Bronchial epithelial cell (primary cell): ENCODE measurements at regions not wholly inside any gene's neighbourhood (a gene's known extent, or its start where the extent isn't known, plus 50 kb on each side); places are given as distances from the start of the nearest gene placed in this dataset.
A peak's percentile ranks its signal among the peaks of the same experiment; 100 is the strongest.

ENCODE experiments used
- DNase-seq: peaks from one replicate; pipeline ENCODE4 v3.0.0-alpha.2; 2010; ENCODE audit warnings: low read depth
- FAIRE-seq: peaks from 2 replicates; lab custom pipeline; 2011; peaks lifted over from hg19 to GRCh38; lab: Jason Lieb, UNC
- H3K27me3 ChIP-seq: 2 replicates; pipeline ENCODE4 v1.5.1; 2011; ENCODE audit warnings: low read length; ENCODE audit not compliant: control insufficient read depth, insufficient read depth
- H3K36me3 ChIP-seq: 2 replicates; pipeline ENCODE4 v1.5.1; 2011; ENCODE audit warnings: low read length; ENCODE audit not compliant: control insufficient read depth, insufficient read depth
- H3K4me3 ChIP-seq: 2 replicates; pipeline ENCODE4 v1.5.1; 2011; ENCODE audit warnings: mild to moderate bottlenecking, low read depth, low read length, control low read depth
- TF ChIP-seq, protein P1 (sequence below): IDR thresholded peaks from 2 replicates; pipeline ENCODE4 v1.5.1; 2011; ENCODE audit warnings: mild to moderate bottlenecking, moderate library complexity, low read length, control low read depth, inconsistent platforms; ENCODE audit not compliant: insufficient read depth, severe bottlenecking

DNA sequence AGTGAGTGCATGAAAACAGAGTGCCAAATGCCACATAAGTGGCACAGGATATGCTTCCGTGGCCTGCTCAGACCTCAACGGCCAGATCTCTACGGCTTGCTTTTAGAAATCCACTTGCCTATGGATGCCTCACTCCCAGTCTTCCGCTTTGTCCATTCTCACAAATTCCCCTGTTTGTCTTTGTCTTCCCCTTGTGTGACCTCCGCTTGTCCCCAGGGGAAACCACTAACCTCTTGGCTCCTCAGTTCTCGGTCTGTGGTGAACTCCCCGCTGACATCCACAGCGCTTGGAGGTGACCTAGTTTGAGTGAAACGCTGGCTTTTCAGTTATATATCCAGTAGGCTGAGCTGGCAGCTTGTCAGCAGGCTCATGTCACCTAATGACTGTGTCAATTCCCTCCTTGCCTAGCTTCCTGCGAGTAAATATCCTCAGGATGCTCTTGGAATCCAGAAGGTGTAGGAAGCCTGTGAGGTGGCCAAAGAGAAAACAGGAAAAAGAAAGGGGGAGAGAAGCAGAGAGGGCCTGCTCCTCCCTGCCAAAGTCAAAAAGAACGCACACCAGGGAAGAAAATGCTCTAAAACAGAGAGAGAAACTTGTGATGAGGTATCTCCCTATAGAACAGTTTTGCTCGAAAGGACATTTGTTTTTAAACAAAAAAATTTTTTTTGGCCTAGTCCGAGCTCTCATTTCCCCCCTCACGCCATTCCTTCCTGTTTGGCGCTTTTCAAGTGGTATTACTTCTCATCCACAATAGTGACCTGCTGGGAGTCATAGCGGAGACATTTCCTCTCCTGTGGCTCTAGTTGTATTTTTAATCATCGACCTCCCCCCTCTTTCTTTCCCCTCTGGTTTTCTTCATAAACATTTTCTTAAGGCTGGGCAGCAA, 101.6 kb upstream of the SPRY4 start:
- DNase-seq (no peak), FAIRE-seq (no peak)
- no peaks in the 10 kb centered on the region for H3K27me3 ChIP-seq
- H3K4me3 ChIP-seq = no peak overlapping the region
- TF ChIP-seq, protein P1, sequence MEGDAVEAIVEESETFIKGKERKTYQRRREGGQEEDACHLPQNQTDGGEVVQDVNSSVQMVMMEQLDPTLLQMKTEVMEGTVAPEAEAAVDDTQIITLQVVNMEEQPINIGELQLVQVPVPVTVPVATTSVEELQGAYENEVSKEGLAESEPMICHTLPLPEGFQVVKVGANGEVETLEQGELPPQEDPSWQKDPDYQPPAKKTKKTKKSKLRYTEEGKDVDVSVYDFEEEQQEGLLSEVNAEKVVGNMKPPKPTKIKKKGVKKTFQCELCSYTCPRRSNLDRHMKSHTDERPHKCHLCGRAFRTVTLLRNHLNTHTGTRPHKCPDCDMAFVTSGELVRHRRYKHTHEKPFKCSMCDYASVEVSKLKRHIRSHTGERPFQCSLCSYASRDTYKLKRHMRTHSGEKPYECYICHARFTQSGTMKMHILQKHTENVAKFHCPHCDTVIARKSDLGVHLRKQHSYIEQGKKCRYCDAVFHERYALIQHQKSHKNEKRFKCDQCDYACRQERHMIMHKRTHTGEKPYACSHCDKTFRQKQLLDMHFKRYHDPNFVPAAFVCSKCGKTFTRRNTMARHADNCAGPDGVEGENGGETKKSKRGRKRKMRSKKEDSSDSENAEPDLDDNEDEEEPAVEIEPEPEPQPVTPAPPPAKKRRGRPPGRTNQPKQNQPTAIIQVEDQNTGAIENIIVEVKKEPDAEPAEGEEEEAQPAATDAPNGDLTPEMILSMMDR = no peak
- H3K36me3 ChIP-seq = no peaks in the 10 kb centered on the region

DNA sequence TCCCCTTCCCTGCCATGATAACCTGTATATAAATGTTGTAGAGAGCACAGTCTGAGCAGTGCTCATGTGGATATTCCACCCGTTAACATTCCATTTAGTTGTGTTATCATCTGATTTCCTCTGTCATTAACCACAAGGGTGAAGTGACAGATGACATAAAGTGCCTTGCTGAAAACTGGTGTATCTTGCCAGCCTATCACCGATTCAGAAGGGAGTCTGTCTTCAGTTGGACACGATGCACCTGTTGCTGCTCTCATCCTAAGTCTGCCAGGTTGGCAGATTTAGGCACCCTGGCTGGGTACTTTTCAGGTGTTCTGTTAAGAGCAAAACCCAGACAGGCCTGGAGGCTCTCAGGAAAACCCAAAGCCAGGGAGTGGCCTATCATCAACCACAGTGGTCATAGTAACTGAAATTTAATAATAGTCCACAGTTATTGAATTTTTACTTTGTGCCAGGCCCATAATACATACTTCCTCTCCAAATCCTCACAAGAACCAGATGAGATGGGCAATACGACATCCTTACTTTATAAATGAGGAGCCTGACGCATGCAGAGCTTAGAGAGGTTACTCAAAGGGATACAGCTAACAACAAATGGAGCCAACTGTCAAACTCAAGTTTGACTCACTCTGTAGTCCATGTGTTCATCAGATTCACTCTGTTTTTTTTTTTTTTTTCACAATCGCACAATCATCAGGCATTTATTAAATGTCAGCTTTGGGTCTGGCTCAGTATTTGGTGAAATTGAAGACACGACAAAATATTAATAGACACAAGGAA, 100.7 kb upstream of the SPRY4 start:
- FAIRE-seq (no peak), DNase-seq (no peak)
- TF ChIP-seq, protein P1 = no peak

DNA sequence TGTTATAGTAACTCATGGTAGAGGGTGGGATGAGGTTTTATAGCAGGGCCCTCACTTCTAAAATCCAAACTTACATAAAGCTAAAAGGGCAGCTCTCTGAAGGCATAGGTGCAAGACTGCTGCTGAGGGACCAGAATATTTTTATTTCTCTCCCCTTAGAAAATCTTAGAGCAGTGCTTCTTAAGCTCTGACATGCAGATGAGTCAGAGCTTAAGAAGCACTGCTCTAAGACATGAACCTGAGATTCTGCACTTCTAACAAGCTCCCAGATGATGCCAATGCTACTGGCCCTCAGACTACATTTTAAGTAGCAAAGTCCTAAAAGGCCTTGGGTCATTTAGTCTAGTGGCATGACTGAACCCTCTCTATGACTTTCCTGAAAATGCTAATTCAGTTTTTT, 97.6 kb upstream of the SPRY4 start:
- H3K27me3 ChIP-seq = no peaks in the 10 kb centered on the region
- TF ChIP-seq, protein P1 = no peak
- no peaks in the 10 kb centered on the region for H3K36me3 ChIP-seq
- FAIRE-seq (no peak), DNase-seq (peak; percentile 67)
- no peak overlapping the region for H3K4me3 ChIP-seq

More for the DNA sequence above, 100.7 kb upstream of the SPRY4 start:
- Histone ChIP-seq H3K4me3 (no peak overlapping the region), H3K36me3 (no peaks in the 10 kb centered on the region), H3K27me3 (no peaks in the 10 kb centered on the region)

DNA sequence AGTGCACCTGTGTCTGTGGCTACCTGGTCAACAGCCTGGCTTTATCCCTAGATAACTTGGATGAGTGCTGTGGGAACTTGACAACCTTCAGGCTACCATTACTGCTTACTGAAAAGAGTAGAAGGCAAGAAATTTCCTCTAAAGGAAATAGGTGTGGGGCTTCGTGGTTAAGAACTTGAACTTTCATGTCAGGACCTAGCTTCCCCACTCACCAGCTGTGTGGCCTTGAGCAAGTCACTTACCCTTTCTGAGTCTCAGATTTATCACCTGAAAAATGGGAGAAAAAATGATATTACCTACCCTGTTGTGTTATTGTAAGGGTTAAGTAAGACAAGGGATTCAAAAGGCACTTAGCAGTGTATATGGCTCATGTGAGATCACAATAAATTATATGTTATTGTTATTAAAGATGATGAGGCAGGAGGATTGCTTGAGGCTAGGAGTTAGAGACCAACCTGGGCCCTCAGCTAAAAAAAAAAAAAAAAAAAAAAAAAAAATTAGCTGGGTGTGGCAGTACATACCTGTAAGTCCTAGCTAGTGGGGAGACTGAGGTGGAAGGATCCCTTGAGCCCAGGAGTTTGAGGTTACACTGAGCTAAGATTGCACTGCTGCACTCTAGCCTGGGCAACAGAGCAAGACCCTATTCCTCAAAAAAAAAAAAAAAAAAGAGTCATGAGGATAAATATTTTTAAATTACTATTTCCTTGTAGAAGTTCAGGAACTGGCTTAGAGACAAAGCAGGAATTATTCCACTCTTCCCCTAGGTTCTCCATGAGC, 97.0 kb upstream of the SPRY4 start:
- Histone ChIP-seq H3K4me3 (no peak overlapping the region), H3K27me3 (no peaks in the 10 kb centered on the region), H3K36me3 (no peaks in the 10 kb centered on the region)
- FAIRE-seq (no peak), DNase-seq (no peak)
- TF ChIP-seq, protein P1 = no peak

DNA sequence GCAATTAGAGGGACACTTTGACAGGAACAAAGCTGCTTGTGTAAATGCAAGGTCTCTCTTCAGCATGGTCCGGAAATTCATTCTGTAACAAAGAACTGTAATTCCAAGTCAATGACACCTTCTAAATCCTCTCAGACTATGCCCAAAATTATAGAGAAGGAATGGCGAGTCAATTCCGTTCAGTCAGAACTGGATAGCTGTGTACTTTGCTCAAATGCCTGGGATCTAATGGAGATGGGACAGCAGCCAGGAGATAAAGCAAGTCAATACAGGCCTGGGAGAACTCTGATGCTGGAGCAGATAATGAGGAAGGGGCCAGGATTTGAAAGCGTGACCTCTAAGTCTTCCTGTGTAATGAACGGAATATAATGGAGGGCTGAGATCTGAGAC, 96.4 kb upstream of the SPRY4 start:
- Histone ChIP-seq H3K27me3 (no peaks in the 10 kb centered on the region), H3K36me3 (no peaks in the 10 kb centered on the region), H3K4me3 (no peak overlapping the region)
- DNase-seq (peak; percentile 17), FAIRE-seq (no peak)
- TF ChIP-seq, protein P1 = no peak
